ENCODE measurements at regions not wholly inside any gene's neighbourhood (a gene's known extent, or its start where the extent isn't known, plus 50 kb on each side); places are given as distances from the start of the nearest gene placed in this dataset.

- Histone ChIP-seq H3K27ac (no peak overlapping the region), H3K36me3 (no peaks in the 10 kb centered on the region), H3K4me1 (no peaks in the 10 kb centered on the region), H3K27me3 (no peaks in the 10 kb centered on the region), H3K4me3 (no peak overlapping the region), H3K9me3 (no peaks in the 10 kb centered on the region)
- no peak for DNase-seq
- TF ChIP-seq, protein P1, sequence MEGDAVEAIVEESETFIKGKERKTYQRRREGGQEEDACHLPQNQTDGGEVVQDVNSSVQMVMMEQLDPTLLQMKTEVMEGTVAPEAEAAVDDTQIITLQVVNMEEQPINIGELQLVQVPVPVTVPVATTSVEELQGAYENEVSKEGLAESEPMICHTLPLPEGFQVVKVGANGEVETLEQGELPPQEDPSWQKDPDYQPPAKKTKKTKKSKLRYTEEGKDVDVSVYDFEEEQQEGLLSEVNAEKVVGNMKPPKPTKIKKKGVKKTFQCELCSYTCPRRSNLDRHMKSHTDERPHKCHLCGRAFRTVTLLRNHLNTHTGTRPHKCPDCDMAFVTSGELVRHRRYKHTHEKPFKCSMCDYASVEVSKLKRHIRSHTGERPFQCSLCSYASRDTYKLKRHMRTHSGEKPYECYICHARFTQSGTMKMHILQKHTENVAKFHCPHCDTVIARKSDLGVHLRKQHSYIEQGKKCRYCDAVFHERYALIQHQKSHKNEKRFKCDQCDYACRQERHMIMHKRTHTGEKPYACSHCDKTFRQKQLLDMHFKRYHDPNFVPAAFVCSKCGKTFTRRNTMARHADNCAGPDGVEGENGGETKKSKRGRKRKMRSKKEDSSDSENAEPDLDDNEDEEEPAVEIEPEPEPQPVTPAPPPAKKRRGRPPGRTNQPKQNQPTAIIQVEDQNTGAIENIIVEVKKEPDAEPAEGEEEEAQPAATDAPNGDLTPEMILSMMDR (IDR thresholded peaks at IDR 0.05): no peak
- no peak for TF ChIP-seq POLR2A (IDR thresholded peaks at IDR 0.05)
These were observed 300.9 kb downstream of the CYP26B1 start for GRCh38 chr2:71846669-71847291.

GRCh38 chr2:71846072-71846471 lies 301.6 kb downstream of the CYP26B1 start:
- Histone ChIP-seq H3K4me3 (no peak overlapping the region), H3K9me3 (no peaks in the 10 kb centered on the region), H3K4me1 (no peaks in the 10 kb centered on the region), H3K27me3 (no peaks in the 10 kb centered on the region), H3K36me3 (no peaks in the 10 kb centered on the region), H3K27ac (no peak overlapping the region)
- TF ChIP-seq, protein P1 (IDR thresholded peaks at IDR 0.05): no peak
- no peak for TF ChIP-seq POLR2A (IDR thresholded peaks at IDR 0.05)
- no peak for DNase-seq

DNA sequence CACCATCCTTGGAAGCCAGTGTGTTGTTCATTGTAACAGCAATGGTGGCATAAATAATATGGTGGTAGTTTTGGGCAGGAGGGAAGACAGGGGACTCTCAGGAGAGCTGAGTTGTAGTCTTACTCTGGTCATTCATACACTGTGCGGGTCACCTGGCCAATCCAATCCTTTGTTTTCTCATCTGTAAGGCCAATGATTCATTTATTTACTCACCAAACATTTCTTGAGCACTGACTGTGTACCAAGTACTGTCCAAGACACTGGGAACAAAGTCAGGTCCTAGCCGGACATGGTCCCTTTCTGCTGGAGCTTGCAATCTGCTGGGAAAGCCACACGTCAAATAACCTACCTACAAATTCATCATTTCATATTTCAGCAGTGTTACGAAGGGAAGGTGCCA lies 302.7 kb downstream of the CYP26B1 start:
- Histone ChIP-seq H3K4me1 (no peaks in the 10 kb centered on the region), H3K36me3 (no peaks in the 10 kb centered on the region), H3K27ac (no peak overlapping the region), H3K27me3 (no peaks in the 10 kb centered on the region), H3K4me3 (no peak overlapping the region), H3K9me3 (no peaks in the 10 kb centered on the region)
- DNase-seq: no peak
- TF ChIP-seq POLR2A (IDR thresholded peaks at IDR 0.05): no peak
- TF ChIP-seq, protein P1 (IDR thresholded peaks at IDR 0.05): no peak

GRCh38 chr2:71843391-71843850 lies 304.2 kb downstream of the CYP26B1 start:
- Histone ChIP-seq H3K9me3 (no peaks in the 10 kb centered on the region), H3K4me3 (no peak overlapping the region), H3K36me3 (no peaks in the 10 kb centered on the region), H3K27ac (no peak overlapping the region), H3K4me1 (no peaks in the 10 kb centered on the region), H3K27me3 (no peaks in the 10 kb centered on the region)
- TF ChIP-seq POLR2A (IDR thresholded peaks at IDR 0.05): no peak
- no peak for DNase-seq

GRCh38 chr2:71842744-71843143 lies 304.9 kb downstream of the CYP26B1 start:
- no peak for DNase-seq
- Histone ChIP-seq H3K4me1 (no peaks in the 10 kb centered on the region), H3K36me3 (no peaks in the 10 kb centered on the region), H3K4me3 (no peak overlapping the region), H3K9me3 (no peaks in the 10 kb centered on the region), H3K27ac (no peak overlapping the region), H3K27me3 (no peaks in the 10 kb centered on the region)
- TF ChIP-seq, protein P1 (IDR thresholded peaks at IDR 0.05): no peak
- TF ChIP-seq POLR2A (IDR thresholded peaks at IDR 0.05): no peak

- H3K4me3 ChIP-seq: no peak overlapping the region
- H3K36me3 ChIP-seq: no peaks in the 10 kb centered on the region
- TF ChIP-seq POLR2A (IDR thresholded peaks at IDR 0.05): no peak
- TF ChIP-seq, protein P1 (IDR thresholded peaks at IDR 0.05): no peak
These were observed 307.8 kb downstream of the CYP26B1 start for GRCh38 chr2:71839826-71840225.

More at GRCh38 chr2:71839826-71840225, 307.8 kb downstream of the CYP26B1 start:
- no peak for DNase-seq
- H3K9me3 ChIP-seq: no peaks in the 10 kb centered on the region
- no peaks in the 10 kb centered on the region for H3K27me3 ChIP-seq
- H3K4me1 ChIP-seq: no peaks in the 10 kb centered on the region
- no peak overlapping the region for H3K27ac ChIP-seq

Data from Peyer's patch (tissue), 4 donors.